ENCODE measurements at regions not wholly inside any gene's neighbourhood (a gene's known extent, or its start where the extent isn't known, plus 50 kb on each side); places are given as distances from the start of the nearest gene placed in this dataset.

- TF ChIP-seq, protein P1, sequence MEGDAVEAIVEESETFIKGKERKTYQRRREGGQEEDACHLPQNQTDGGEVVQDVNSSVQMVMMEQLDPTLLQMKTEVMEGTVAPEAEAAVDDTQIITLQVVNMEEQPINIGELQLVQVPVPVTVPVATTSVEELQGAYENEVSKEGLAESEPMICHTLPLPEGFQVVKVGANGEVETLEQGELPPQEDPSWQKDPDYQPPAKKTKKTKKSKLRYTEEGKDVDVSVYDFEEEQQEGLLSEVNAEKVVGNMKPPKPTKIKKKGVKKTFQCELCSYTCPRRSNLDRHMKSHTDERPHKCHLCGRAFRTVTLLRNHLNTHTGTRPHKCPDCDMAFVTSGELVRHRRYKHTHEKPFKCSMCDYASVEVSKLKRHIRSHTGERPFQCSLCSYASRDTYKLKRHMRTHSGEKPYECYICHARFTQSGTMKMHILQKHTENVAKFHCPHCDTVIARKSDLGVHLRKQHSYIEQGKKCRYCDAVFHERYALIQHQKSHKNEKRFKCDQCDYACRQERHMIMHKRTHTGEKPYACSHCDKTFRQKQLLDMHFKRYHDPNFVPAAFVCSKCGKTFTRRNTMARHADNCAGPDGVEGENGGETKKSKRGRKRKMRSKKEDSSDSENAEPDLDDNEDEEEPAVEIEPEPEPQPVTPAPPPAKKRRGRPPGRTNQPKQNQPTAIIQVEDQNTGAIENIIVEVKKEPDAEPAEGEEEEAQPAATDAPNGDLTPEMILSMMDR (IDR thresholded peaks at IDR 0.05) = no peak
- no peak for TF ChIP-seq POLR2A (IDR thresholded peaks at IDR 0.05)
Measured at GRCh38 chr10:6305401-6306321, 102.9 kb downstream of the PFKFB3 start.
